HCT116 (cell line): ENCODE measurements at regions not wholly inside any gene's neighbourhood (a gene's known extent, or its start where the extent isn't known, plus 50 kb on each side); places are given as distances from the start of the nearest gene placed in this dataset.

Experiments
- ATAC-seq: fragments of 200-7000 bp; cut with Tn5 transposase; 2 replicates; pipeline ENCODE4 v1.9.1; 2020; ENCODE audit warnings: mild to moderate bottlenecking, moderate library complexity
- BruUV-seq: library from RNA; stranded (reverse); fragments of 400-500 nt; replicated peaks from 2 replicates; lab custom pipeline; 2021; lab: Mats Ljungman, UMichigan
- CTCF ChIA-PET: fragments of 300-600 bp; sonication (Branson Sonifier 250); formaldehyde crosslinking; loops from one replicate; lab custom pipeline; 2021; ENCODE audit warnings: antibody characterized with exemption; lab: Charles Lee
- POLR2A ChIA-PET: fragments of 300-600, 350-600 bp; sonication (Branson Sonifier 250); formaldehyde crosslinking; loops from one replicate; lab custom pipeline; 2021; ENCODE audit warnings: antibody characterized with exemption; lab: Charles Lee
- RAD21 ChIA-PET, 2 experiments: fragments of 300-600 bp; sonication (Branson Sonifier 250); formaldehyde crosslinking; loops; one replicate each; lab custom pipeline; 2023; ENCODE audit warnings: low total read pairs in 2 of 2; ENCODE audit not compliant: uncharacterized antibody in 2 of 2, unreplicated experiment in 2 of 2, low non-redundant PET in 1 of 2; lab: Charles Lee
- DNase-seq: peaks from one replicate; pipeline ENCODE4 v3.0.0-alpha.2; 2010; ENCODE audit warnings: low read depth, low spot score
- H2AFZ ChIP-seq: fragments of 200-600 bp; shearing (Covaris generic), sonication (generic); 2 replicates; pipeline ENCODE4 v1.6.1; 2017; ENCODE audit warnings: low read depth, mixed run types, mixed read lengths, antibody characterized with exemption, low read length; ENCODE audit not compliant: poor library complexity, severe bottlenecking
- H3K27ac ChIP-seq: 2 replicates; pipeline ENCODE4 v1.5.1; 2012; ENCODE audit warnings: low read depth, low read length
- H3K27me3 ChIP-seq: fragments of 200-600 bp; sonication (generic); 2 replicates; pipeline ENCODE4 v1.6.1; 2016; ENCODE audit warnings: mixed run types, low read length, mixed read lengths; ENCODE audit not compliant: insufficient read depth
- H3K36me3 ChIP-seq, 2 experiments: fragments of 200-500 bp in 1 of 2; fragments of 200-600 bp in 1 of 2; sonication (Bioruptor generic) in 1 of 2; sonication (generic) in 1 of 2; 2 replicates each; pipeline versions ENCODE4 v1.5.1 to v1.6.1; 2014 to 2016; ENCODE audit warnings: low read length in 2 of 2, inconsistent platforms in 1 of 2, mixed read lengths in 1 of 2, mixed run types in 1 of 2; ENCODE audit not compliant: insufficient read depth in 2 of 2, control insufficient read depth in 1 of 2
- H3K4me1 ChIP-seq, 2 experiments: fragments of 200-600 bp in 1 of 2; sonication (generic) in 1 of 2; 2 replicates each; pipeline versions ENCODE4 v1.5.1 to v1.6.1; 2012 to 2017; ENCODE audit warnings: low read length in 2 of 2, inconsistent platforms in 1 of 2, mild to moderate bottlenecking in 1 of 2, mixed read lengths in 1 of 2, mixed run types in 1 of 2, moderate library complexity in 1 of 2; ENCODE audit not compliant: insufficient read depth in 2 of 2, control insufficient read depth in 1 of 2
- H3K4me2 ChIP-seq: fragments of 200-600 bp; sonication (generic); 2 replicates; pipeline ENCODE4 v1.6.1; 2017; ENCODE audit warnings: mixed run types, low read length, mixed read lengths
- H3K4me3 ChIP-seq, 2 experiments: fragments of 200-600 bp in 1 of 2; sonication (generic) in 1 of 2; replicated peaks in 1 of 2; 2 replicates each; pipeline ENCODE4 v1.5.1; 2011 to 2016; ENCODE audit warnings: low read length in 2 of 2, control low read depth in 1 of 2, low read depth in 1 of 2, mild to moderate bottlenecking in 1 of 2, mixed read lengths in 1 of 2, mixed run types in 1 of 2
- H3K79me2 ChIP-seq: fragments of 200-600 bp; sonication (generic); 2 replicates; pipeline ENCODE4 v1.6.1; 2017; ENCODE audit warnings: mild to moderate bottlenecking, mixed run types, low read length, moderate library complexity, mixed read lengths; ENCODE audit not compliant: insufficient read depth
- H3K9ac ChIP-seq: fragments of 200-600 bp; sonication (generic); 2 replicates; pipeline ENCODE4 v1.6.1; 2016; ENCODE audit warnings: low read length, mixed read lengths
- H3K9me2 ChIP-seq: fragments of 200-600 bp; sonication (generic), shearing (Covaris generic); 2 replicates; pipeline ENCODE4 v1.6.1; 2017; ENCODE audit warnings: mixed run types, mild to moderate bottlenecking, moderate library complexity; ENCODE audit not compliant: insufficient read depth
- H3K9me3 ChIP-seq, 2 experiments: fragments of 200-500 bp in 1 of 2; fragments of 200-600 bp in 1 of 2; sonication (Bioruptor generic) in 1 of 2; sonication (generic) in 1 of 2; 2 replicates each; pipeline ENCODE4 v1.6.1; 2014 to 2017; ENCODE audit warnings: low read length in 2 of 2, mixed read lengths in 2 of 2, inconsistent platforms in 1 of 2, low read depth in 1 of 2, mild to moderate bottlenecking in 1 of 2, mixed run types in 1 of 2, moderate library complexity in 1 of 2; ENCODE audit not compliant: control insufficient read depth in 1 of 2, insufficient read depth in 1 of 2
- H4K20me1 ChIP-seq: fragments of 200-600 bp; sonication (generic), shearing (Covaris generic); 2 replicates; pipeline ENCODE4 v1.6.1; 2017; ENCODE audit warnings: mixed run types, mild to moderate bottlenecking, moderate library complexity; ENCODE audit not compliant: insufficient read depth
- CBX3 ChIP-seq: IDR thresholded peaks from 2 replicates; pipeline ENCODE4 v1.6.1; 2012; ENCODE audit warnings: low read depth
- ELF1 ChIP-seq: IDR thresholded peaks from 2 replicates; pipeline ENCODE4 v1.6.1; 2012; ENCODE audit warnings: low read depth, borderline replicate concordance
- EZH2 ChIP-seq: fragments of 200-600 bp; sonication (generic); IDR thresholded peaks from 2 replicates; pipeline ENCODE4 v1.6.1; 2017; ENCODE audit warnings: antibody characterized with exemption, mixed run types
- POLR2AphosphoS5 ChIP-seq: IDR thresholded peaks from 2 replicates; pipeline ENCODE4 v1.6.1; 2011; ENCODE audit warnings: mild to moderate bottlenecking, low read depth, low read length, moderate library complexity
- ZFX ChIP-seq: fragments of 450-650 bp; IDR thresholded peaks from 2 replicates; pipeline ENCODE4 v1.6.1; 2017
- intact Hi-C: fragments of 100-400 bp; cut with micrococcal nuclease; formaldehyde crosslinking; loops from 2 replicates; pipeline ENCODE4 v1.10.0; 2022
- TF ChIP-seq, protein P1 (sequence below): IDR thresholded peaks from 2 replicates; pipeline ENCODE4 v1.6.1; 2011; ENCODE audit warnings: mild to moderate bottlenecking, low read length, moderate library complexity; ENCODE audit not compliant: insufficient replicate concordance; ENCODE audit errors: extremely low read depth
- TF ChIP-seq, protein P2 (sequence below), 3 experiments: fragments of 200-600 bp in 1 of 3; sonication (generic) in 1 of 3; IDR thresholded peaks in 2 of 3; conservative IDR thresholded peaks in 1 of 3; 2 replicates each; pipeline ENCODE4 v1.5.1; 2012 to 2017; ENCODE audit warnings: low read depth in 2 of 3, low read length in 2 of 3, antibody characterized with exemption in 1 of 3, borderline replicate concordance in 1 of 3, control low read depth in 1 of 3, mild to moderate bottlenecking in 1 of 3, mixed read lengths in 1 of 3, mixed run types in 1 of 3, moderate library complexity in 1 of 3; ENCODE audit not compliant: insufficient read depth in 1 of 3
- TF ChIP-seq, protein P3 (sequence below): IDR thresholded peaks from 2 replicates; pipeline ENCODE4 v1.6.1; 2012
- TF ChIP-seq, protein P4 (sequence below): IDR thresholded peaks from 2 replicates; pipeline ENCODE4 v1.6.1; 2012

DNA sequence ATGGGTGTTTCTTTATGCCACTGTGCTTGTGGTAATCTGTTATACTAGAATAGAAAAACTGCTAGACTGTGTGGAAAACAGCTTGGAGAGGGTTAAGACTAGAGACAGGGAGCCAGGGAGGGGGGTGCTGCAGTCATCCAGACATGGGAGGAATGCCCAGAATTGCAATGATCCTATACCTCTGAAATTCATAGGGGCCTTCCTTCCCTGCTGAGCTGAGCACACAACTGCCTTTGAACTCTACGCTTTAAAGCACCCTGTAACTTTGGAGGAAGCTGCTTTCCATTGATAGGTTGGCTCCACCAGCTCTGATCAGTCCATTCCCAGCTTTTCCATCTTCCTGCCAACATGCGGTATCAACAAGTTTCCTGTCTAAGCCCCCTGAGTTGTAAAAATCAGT, 155.9 kb upstream of the RASGEF1B start:
- ChIA-PET RAD21 (no interaction called here), POLR2A (no interaction called here), CTCF (no interaction called here)
- no TSS peak for BruUV-seq
- TF ChIP-seq ZFX (no peak), ELF1 (no peak)
- TF ChIP-seq, protein P1, sequence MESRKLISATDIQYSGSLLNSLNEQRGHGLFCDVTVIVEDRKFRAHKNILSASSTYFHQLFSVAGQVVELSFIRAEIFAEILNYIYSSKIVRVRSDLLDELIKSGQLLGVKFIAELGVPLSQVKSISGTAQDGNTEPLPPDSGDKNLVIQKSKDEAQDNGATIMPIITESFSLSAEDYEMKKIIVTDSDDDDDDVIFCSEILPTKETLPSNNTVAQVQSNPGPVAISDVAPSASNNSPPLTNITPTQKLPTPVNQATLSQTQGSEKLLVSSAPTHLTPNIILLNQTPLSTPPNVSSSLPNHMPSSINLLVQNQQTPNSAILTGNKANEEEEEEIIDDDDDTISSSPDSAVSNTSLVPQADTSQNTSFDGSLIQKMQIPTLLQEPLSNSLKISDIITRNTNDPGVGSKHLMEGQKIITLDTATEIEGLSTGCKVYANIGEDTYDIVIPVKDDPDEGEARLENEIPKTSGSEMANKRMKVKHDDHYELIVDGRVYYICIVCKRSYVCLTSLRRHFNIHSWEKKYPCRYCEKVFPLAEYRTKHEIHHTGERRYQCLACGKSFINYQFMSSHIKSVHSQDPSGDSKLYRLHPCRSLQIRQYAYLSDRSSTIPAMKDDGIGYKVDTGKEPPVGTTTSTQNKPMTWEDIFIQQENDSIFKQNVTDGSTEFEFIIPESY = no peak
- TF ChIP-seq, protein P2, sequence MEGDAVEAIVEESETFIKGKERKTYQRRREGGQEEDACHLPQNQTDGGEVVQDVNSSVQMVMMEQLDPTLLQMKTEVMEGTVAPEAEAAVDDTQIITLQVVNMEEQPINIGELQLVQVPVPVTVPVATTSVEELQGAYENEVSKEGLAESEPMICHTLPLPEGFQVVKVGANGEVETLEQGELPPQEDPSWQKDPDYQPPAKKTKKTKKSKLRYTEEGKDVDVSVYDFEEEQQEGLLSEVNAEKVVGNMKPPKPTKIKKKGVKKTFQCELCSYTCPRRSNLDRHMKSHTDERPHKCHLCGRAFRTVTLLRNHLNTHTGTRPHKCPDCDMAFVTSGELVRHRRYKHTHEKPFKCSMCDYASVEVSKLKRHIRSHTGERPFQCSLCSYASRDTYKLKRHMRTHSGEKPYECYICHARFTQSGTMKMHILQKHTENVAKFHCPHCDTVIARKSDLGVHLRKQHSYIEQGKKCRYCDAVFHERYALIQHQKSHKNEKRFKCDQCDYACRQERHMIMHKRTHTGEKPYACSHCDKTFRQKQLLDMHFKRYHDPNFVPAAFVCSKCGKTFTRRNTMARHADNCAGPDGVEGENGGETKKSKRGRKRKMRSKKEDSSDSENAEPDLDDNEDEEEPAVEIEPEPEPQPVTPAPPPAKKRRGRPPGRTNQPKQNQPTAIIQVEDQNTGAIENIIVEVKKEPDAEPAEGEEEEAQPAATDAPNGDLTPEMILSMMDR (IDR thresholded peaks at IDR 0.05 in 2 of 3, conservative IDR thresholded peaks at IDR 0.05 in 1 of 3; ENCODE audit: borderline replicate concordance in 1 of 3, insufficient read depth in 1 of 3, low read depth in 2 of 3, low read length in 2 of 3) = no peak
- no peaks in the 10 kb centered on the region for H3K9me3 ChIP-seq
- no peak overlapping the region for H2AFZ ChIP-seq
- H3K4me3 ChIP-seq = no peak overlapping the region
- DNase-seq (no peak), ATAC-seq (no peak)
- no peak overlapping the region for H3K9ac ChIP-seq
- H3K4me2 ChIP-seq = no peak overlapping the region
- no peaks in the 10 kb centered on the region for H3K36me3 ChIP-seq
- peaks cover 5% of the 10 kb centered on the region; the same call in 1 of the 2 replicates for H3K27me3 ChIP-seq
- H4K20me1 ChIP-seq = no peaks in the 10 kb centered on the region
- H3K79me2 ChIP-seq = no peaks in the 10 kb centered on the region
- no peaks in the 10 kb centered on the region for H3K4me1 ChIP-seq
- no peaks in the 10 kb centered on the region for H3K9me2 ChIP-seq
- no peak overlapping the region for H3K27ac ChIP-seq
- intact Hi-C loops = no loop called here

DNA sequence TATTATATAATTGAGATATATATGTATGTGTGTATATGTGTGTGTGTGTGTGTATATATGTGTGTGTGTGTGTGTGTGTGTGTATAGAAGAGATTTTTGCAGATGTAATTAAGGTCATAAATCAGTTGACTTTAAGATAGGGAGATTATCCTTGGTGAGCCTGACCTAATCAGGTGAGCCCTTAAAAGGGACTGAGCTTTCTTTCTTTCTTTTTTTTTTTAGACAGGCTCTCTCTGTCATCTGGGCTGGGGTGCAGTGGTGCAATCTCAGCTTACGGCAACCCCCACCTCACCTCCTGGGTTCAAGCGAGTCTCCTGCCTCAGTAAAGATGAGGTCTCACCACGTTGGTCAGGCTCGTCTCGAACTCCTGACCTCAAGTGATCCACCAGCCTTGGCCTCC, 155.1 kb upstream of the RASGEF1B start:
- CTCF ChIA-PET = no interaction called here
- intact Hi-C loops = no loop called here
- ATAC-seq = no peak
- TF ChIP-seq, protein P3, sequence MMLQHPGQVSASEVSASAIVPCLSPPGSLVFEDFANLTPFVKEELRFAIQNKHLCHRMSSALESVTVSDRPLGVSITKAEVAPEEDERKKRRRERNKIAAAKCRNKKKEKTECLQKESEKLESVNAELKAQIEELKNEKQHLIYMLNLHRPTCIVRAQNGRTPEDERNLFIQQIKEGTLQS = no peak
- TF ChIP-seq, protein P4, sequence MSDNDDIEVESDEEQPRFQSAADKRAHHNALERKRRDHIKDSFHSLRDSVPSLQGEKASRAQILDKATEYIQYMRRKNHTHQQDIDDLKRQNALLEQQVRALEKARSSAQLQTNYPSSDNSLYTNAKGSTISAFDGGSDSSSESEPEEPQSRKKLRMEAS = no peak
- TF ChIP-seq POLR2AphosphoS5 (no peak), ELF1 (no peak), EZH2 (no peak), CBX3 (no peak)
- TF ChIP-seq, protein P2 (IDR thresholded peaks at IDR 0.05 in 2 of 3, conservative IDR thresholded peaks at IDR 0.05 in 1 of 3; ENCODE audit: borderline replicate concordance in 1 of 3, insufficient read depth in 1 of 3, low read depth in 2 of 3, low read length in 2 of 3) = no peak
- TF ChIP-seq, protein P1 = no peak

More for the DNA sequence above, 155.1 kb upstream of the RASGEF1B start:
- no peak for DNase-seq
- no peaks in the 10 kb centered on the region for H4K20me1 ChIP-seq
- ChIA-PET POLR2A (no interaction called here), RAD21 (no interaction called here)
- H3K79me2 ChIP-seq = no peaks in the 10 kb centered on the region
- no peaks in the 10 kb centered on the region for H3K9me3 ChIP-seq
- H2AFZ ChIP-seq = no peak overlapping the region
- H3K4me1 ChIP-seq = no peaks in the 10 kb centered on the region
- H3K4me3 ChIP-seq = no peak overlapping the region
- BruUV-seq = no TSS peak
- peaks cover 5% of the 10 kb centered on the region; the same call in 1 of the 2 replicates for H3K27me3 ChIP-seq
- no peaks in the 10 kb centered on the region for H3K36me3 ChIP-seq
- H3K9ac ChIP-seq = no peak overlapping the region
- no peaks in the 10 kb centered on the region for H3K9me2 ChIP-seq
- H3K4me2 ChIP-seq = no peak overlapping the region
- H3K27ac ChIP-seq = no peak overlapping the region
